ENCODE measurements at regions not wholly inside any gene's neighbourhood (a gene's known extent, or its start where the extent isn't known, plus 50 kb on each side); places are given as distances from the start of the nearest gene placed in this dataset.

DNA sequence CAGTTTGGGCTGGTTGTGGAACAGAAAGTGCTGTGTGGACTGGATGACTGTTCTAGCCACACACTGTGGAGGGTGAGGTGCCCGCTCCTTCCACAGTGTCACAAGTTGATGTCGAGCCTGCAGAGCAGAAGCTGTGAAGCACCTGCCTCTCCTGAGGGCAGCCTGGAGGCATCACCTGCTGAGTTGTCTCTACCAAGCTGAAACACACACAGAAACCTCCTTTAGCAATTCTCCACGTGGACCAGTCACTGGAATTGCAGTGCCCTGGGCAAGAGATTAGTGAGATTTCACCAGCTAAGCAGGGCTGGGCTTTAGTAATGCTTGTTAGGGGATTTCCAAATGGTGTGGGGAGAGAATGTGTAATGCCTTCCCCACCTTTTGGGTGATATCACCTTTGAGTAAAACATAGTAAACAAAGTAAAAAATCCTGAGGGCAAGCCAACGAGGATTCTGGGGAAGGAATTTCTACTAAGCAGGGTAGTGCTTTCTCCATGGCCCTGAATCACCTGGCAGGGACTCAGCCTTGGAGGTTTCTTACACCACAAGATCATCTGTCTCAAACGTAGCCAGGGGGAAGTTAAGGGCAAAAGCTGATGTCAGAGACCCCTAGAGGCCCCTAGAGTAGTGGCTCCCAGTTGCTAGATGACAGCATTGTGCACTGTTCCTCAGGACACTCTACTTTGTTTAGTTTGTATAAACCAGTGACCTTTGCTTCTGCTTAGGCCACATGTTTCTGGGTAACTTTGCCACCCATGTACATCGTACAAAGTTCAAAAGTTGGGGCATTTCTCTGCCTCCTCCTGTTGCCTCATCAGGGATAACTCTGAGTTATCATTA, 233.1 kb upstream of the IGFBP3 start:
- Histone ChIP-seq H3K27ac (ENCODE audit: low read depth in 1 of 2, low read length in 2 of 2) (peak overlapping the region; percentile 91 to 97), H3K4me3 (ENCODE audit: low read depth in 1 of 3, low read length in 3 of 3) (no peak overlapping the region), H3K36me3 (ENCODE audit: control insufficient read depth in 4 of 4, insufficient read depth in 3 of 4, low read depth in 1 of 4, low read length in 3 of 4) (no peaks in the 10 kb centered on the region), H3K27me3 (ENCODE audit: control insufficient read depth in 4 of 4, insufficient read depth in 4 of 4, low read length in 3 of 4) (no peaks in the 10 kb centered on the region), H3K9me3 (ENCODE audit: control insufficient read depth in 4 of 4, low read length in 3 of 4) (no peaks in the 10 kb centered on the region), H3K9ac (ENCODE audit: low read depth in 1 of 2, low read length in 2 of 2) (peak overlapping the region in 1 of 2 donors; percentile 29), H3K4me1 (ENCODE audit: control insufficient read depth in 4 of 4, insufficient read depth in 4 of 4, low read length in 3 of 4) (peaks cover 7 to 56% (median 20%) of the 10 kb centered on the region in 4 donors)
- 28% methylated on average over 6 of the region's 6 CpGs for WGBS
- peak; percentile 86 to 95 for TF ChIP-seq RXRA (IDR thresholded peaks at IDR 0.05)
- TF ChIP-seq, protein P1, sequence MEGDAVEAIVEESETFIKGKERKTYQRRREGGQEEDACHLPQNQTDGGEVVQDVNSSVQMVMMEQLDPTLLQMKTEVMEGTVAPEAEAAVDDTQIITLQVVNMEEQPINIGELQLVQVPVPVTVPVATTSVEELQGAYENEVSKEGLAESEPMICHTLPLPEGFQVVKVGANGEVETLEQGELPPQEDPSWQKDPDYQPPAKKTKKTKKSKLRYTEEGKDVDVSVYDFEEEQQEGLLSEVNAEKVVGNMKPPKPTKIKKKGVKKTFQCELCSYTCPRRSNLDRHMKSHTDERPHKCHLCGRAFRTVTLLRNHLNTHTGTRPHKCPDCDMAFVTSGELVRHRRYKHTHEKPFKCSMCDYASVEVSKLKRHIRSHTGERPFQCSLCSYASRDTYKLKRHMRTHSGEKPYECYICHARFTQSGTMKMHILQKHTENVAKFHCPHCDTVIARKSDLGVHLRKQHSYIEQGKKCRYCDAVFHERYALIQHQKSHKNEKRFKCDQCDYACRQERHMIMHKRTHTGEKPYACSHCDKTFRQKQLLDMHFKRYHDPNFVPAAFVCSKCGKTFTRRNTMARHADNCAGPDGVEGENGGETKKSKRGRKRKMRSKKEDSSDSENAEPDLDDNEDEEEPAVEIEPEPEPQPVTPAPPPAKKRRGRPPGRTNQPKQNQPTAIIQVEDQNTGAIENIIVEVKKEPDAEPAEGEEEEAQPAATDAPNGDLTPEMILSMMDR (IDR thresholded peaks at IDR 0.05; ENCODE audit: low read depth, low read length, missing input control), result peak; percentile 22
- TF ChIP-seq, protein P2, sequence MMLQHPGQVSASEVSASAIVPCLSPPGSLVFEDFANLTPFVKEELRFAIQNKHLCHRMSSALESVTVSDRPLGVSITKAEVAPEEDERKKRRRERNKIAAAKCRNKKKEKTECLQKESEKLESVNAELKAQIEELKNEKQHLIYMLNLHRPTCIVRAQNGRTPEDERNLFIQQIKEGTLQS (IDR thresholded peaks at IDR 0.05), result peak; percentile 88
- TF ChIP-seq GABPA (IDR thresholded peaks at IDR 0.05 in 1 of 2, conservative IDR thresholded peaks at IDR 0.05 in 1 of 2), result peak in 1 of 2 donors; percentile 15
- no peak for TF ChIP-seq TAF1 (conservative IDR thresholded peaks at IDR 0.05)
- TF ChIP-seq JUND (IDR thresholded peaks at IDR 0.05), result peak; percentile 80 to 84
- TF ChIP-seq FOXA1 (IDR thresholded peaks at IDR 0.05), result no peak
- TF ChIP-seq, protein P3, sequence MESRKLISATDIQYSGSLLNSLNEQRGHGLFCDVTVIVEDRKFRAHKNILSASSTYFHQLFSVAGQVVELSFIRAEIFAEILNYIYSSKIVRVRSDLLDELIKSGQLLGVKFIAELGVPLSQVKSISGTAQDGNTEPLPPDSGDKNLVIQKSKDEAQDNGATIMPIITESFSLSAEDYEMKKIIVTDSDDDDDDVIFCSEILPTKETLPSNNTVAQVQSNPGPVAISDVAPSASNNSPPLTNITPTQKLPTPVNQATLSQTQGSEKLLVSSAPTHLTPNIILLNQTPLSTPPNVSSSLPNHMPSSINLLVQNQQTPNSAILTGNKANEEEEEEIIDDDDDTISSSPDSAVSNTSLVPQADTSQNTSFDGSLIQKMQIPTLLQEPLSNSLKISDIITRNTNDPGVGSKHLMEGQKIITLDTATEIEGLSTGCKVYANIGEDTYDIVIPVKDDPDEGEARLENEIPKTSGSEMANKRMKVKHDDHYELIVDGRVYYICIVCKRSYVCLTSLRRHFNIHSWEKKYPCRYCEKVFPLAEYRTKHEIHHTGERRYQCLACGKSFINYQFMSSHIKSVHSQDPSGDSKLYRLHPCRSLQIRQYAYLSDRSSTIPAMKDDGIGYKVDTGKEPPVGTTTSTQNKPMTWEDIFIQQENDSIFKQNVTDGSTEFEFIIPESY (IDR thresholded peaks at IDR 0.05), result peak; percentile 46
- peak; percentile 97 for TF ChIP-seq SP1 (IDR thresholded peaks at IDR 0.05)
- peak; percentile 75 for TF ChIP-seq YY1 (IDR thresholded peaks at IDR 0.05)
- TF ChIP-seq FOXA2 (IDR thresholded peaks at IDR 0.05), result peak; percentile 46
- peak; percentile 95 for TF ChIP-seq HNF4G (IDR thresholded peaks at IDR 0.05)
- peak; percentile 47 to 61 for TF ChIP-seq RAD21 (IDR thresholded peaks at IDR 0.05)
- TF ChIP-seq, protein P4, sequence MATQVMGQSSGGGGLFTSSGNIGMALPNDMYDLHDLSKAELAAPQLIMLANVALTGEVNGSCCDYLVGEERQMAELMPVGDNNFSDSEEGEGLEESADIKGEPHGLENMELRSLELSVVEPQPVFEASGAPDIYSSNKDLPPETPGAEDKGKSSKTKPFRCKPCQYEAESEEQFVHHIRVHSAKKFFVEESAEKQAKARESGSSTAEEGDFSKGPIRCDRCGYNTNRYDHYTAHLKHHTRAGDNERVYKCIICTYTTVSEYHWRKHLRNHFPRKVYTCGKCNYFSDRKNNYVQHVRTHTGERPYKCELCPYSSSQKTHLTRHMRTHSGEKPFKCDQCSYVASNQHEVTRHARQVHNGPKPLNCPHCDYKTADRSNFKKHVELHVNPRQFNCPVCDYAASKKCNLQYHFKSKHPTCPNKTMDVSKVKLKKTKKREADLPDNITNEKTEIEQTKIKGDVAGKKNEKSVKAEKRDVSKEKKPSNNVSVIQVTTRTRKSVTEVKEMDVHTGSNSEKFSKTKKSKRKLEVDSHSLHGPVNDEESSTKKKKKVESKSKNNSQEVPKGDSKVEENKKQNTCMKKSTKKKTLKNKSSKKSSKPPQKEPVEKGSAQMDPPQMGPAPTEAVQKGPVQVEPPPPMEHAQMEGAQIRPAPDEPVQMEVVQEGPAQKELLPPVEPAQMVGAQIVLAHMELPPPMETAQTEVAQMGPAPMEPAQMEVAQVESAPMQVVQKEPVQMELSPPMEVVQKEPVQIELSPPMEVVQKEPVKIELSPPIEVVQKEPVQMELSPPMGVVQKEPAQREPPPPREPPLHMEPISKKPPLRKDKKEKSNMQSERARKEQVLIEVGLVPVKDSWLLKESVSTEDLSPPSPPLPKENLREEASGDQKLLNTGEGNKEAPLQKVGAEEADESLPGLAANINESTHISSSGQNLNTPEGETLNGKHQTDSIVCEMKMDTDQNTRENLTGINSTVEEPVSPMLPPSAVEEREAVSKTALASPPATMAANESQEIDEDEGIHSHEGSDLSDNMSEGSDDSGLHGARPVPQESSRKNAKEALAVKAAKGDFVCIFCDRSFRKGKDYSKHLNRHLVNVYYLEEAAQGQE (IDR thresholded peaks at IDR 0.05), result peak; percentile 11
- TF ChIP-seq NR2F2 (IDR thresholded peaks at IDR 0.05), result peak; percentile 34
- TF ChIP-seq, protein P5, sequence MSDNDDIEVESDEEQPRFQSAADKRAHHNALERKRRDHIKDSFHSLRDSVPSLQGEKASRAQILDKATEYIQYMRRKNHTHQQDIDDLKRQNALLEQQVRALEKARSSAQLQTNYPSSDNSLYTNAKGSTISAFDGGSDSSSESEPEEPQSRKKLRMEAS (IDR thresholded peaks at IDR 0.05), result peak; percentile 91
- no peak for TF ChIP-seq EGR1 (IDR thresholded peaks at IDR 0.05; ENCODE audit: low read depth in 2 of 2)
- peak; percentile 97 to 98 for TF ChIP-seq HNF4A (conservative IDR thresholded peaks at IDR 0.05)
- no peak for DNase-seq (ENCODE audit: low spot score)

Data from liver (tissue), 8 donors.